Liver (tissue), 8 donors: ENCODE measurements at regions not wholly inside any gene's neighbourhood (a gene's known extent, or its start where the extent isn't known, plus 50 kb on each side); places are given as distances from the start of the nearest gene placed in this dataset.

Source experiments
- DNase-seq: peaks from one replicate; pipeline ENCODE4 v3.0.0-alpha.2; 2017; ENCODE audit warnings: low spot score
- H3K27ac ChIP-seq, 2 donors: one replicate each; pipeline ENCODE4 v1.7.0; 2013; ENCODE audit warnings: inconsistent platforms in 2 of 2, low read length in 2 of 2, control low read depth in 1 of 2, low read depth in 1 of 2, mild to moderate bottlenecking in 1 of 2
- H3K27me3 ChIP-seq, 4 donors: one replicate each; pipeline versions ENCODE4 v1.6.1 to v1.7.0; 2013; ENCODE audit warnings: low read length in 3 of 4, inconsistent platforms in 1 of 4, mild to moderate bottlenecking in 1 of 4, moderate library complexity in 1 of 4; ENCODE audit not compliant: control insufficient read depth in 4 of 4, insufficient read depth in 4 of 4
- H3K36me3 ChIP-seq, 4 donors: one replicate each; pipeline versions ENCODE4 v1.6.1 to v1.7.0; 2013; ENCODE audit warnings: low read length in 3 of 4, mild to moderate bottlenecking in 3 of 4, low read depth in 1 of 4, moderate library complexity in 1 of 4; ENCODE audit not compliant: control insufficient read depth in 4 of 4, insufficient read depth in 3 of 4
- H3K4me1 ChIP-seq, 4 donors: one replicate each; pipeline versions ENCODE4 v1.6.1 to v1.7.0; 2013; ENCODE audit warnings: low read length in 3 of 4, mild to moderate bottlenecking in 3 of 4, moderate library complexity in 1 of 4; ENCODE audit not compliant: control insufficient read depth in 4 of 4, insufficient read depth in 4 of 4
- H3K4me3 ChIP-seq, 3 donors: one replicate each; pipeline versions ENCODE4 v1.6.1 to v1.7.0; 2013; ENCODE audit warnings: low read length in 3 of 3, control low read depth in 1 of 3, low read depth in 1 of 3, mild to moderate bottlenecking in 1 of 3
- H3K9ac ChIP-seq, 2 donors: one replicate each; pipeline ENCODE4 v1.7.0; 2013; ENCODE audit warnings: low read length in 2 of 2, mild to moderate bottlenecking in 2 of 2, moderate library complexity in 2 of 2, control low read depth in 1 of 2, low read depth in 1 of 2
- H3K9me3 ChIP-seq, 4 donors: one replicate each; pipeline versions ENCODE4 v1.6.1 to v1.7.0; 2013; ENCODE audit warnings: low read length in 3 of 4; ENCODE audit not compliant: control insufficient read depth in 4 of 4
- CTCF ChIP-seq: fragments of 150-350 bp; IDR thresholded peaks from 2 replicates; pipeline ENCODE4 v1.5.1; 2017; ENCODE audit warnings: improper control_type of control experiment, low read depth, low read length; ENCODE audit not compliant: missing input control
- FOXA1 ChIP-seq: IDR thresholded peaks from 2 replicates; pipeline ENCODE4 v1.6.1; 2016; ENCODE audit warnings: antibody characterized with exemption
- FOXA2 ChIP-seq: IDR thresholded peaks from 2 replicates; pipeline ENCODE4 v1.6.1; 2016; ENCODE audit warnings: antibody characterized with exemption
- GABPA ChIP-seq, 2 donors: IDR thresholded peaks in 1 of 2; conservative IDR thresholded peaks in 1 of 2; 2 replicates each; pipeline ENCODE4 v1.6.1; 2016; ENCODE audit warnings: antibody characterized with exemption in 2 of 2, mild to moderate bottlenecking in 1 of 2, moderate library complexity in 1 of 2
- HNF4A ChIP-seq, 2 donors: conservative IDR thresholded peaks; 2 replicates each; pipeline ENCODE4 v1.6.1; 2016; ENCODE audit warnings: antibody characterized with exemption in 2 of 2, mild to moderate bottlenecking in 2 of 2
- HNF4G ChIP-seq: IDR thresholded peaks from 2 replicates; pipeline ENCODE4 v1.6.1; 2016; ENCODE audit warnings: antibody characterized with exemption
- JUND ChIP-seq, 2 donors: IDR thresholded peaks; 2 replicates each; pipeline ENCODE4 v1.6.1; 2016; ENCODE audit warnings: antibody characterized with exemption in 2 of 2
- MAX ChIP-seq: IDR thresholded peaks from 2 replicates; pipeline ENCODE4 v1.6.1; 2016; ENCODE audit warnings: antibody characterized with exemption
- NR2F2 ChIP-seq: IDR thresholded peaks from 2 replicates; pipeline ENCODE4 v1.6.1; 2016; ENCODE audit warnings: antibody characterized with exemption
- RAD21 ChIP-seq, 2 donors: IDR thresholded peaks; 2 replicates each; pipeline ENCODE4 v1.6.1; 2016; ENCODE audit warnings: antibody characterized with exemption in 2 of 2, mild to moderate bottlenecking in 2 of 2
- RXRA ChIP-seq, 2 donors: IDR thresholded peaks; 2 replicates each; pipeline ENCODE4 v1.6.1; 2017 to 2018; ENCODE audit warnings: antibody characterized with exemption in 2 of 2, mild to moderate bottlenecking in 1 of 2
- SP1 ChIP-seq: IDR thresholded peaks from 2 replicates; pipeline ENCODE4 v1.6.1; 2018; ENCODE audit warnings: antibody characterized with exemption, mild to moderate bottlenecking
- TAF1 ChIP-seq: conservative IDR thresholded peaks from 2 replicates; pipeline ENCODE4 v1.6.1; 2016; ENCODE audit warnings: antibody characterized with exemption, mild to moderate bottlenecking
- YY1 ChIP-seq: IDR thresholded peaks from 2 replicates; pipeline ENCODE4 v1.6.1; 2016; ENCODE audit warnings: antibody characterized with exemption, mild to moderate bottlenecking
- WGBS: extraction: QIAGEN DNeasy Blood & Tissue Kit; methylation state at CpG from one replicate; pipeline ENCODE4 v1.1.7; 2013; 5-methylcytosine and 5-hydroxymethylcytosine counted together
- donor health status: healthy.
- donor health status: healthy.
- donor health status: healthy.
- donor health status: healthy.
- donor health status: healthy.

- no peak for TF ChIP-seq RAD21 (IDR thresholded peaks at IDR 0.05)
- no peak for TF ChIP-seq GABPA (IDR thresholded peaks at IDR 0.05 in 1 of 2, conservative IDR thresholded peaks at IDR 0.05 in 1 of 2)
- no peak for TF ChIP-seq HNF4A (conservative IDR thresholded peaks at IDR 0.05)
- TF ChIP-seq RXRA (IDR thresholded peaks at IDR 0.05) = no peak
- TF ChIP-seq SP1 = no peak
- no peak for TF ChIP-seq TAF1
- no peak for TF ChIP-seq YY1
Measured at GRCh38 chr5:20498926-20499325, 510.9 kb upstream of the CDH18 start (continued).

- H3K9me3 ChIP-seq = no peaks in the 10 kb centered on the region
- no peak overlapping the region for H3K9ac ChIP-seq
- TF ChIP-seq YY1 (no peak), CTCF (no peak), NR2F2 (no peak), RAD21 (IDR thresholded peaks at IDR 0.05) (no peak)
- DNase-seq = no peak
- H3K4me1 ChIP-seq = no peaks in the 10 kb centered on the region
- WGBS = 83% methylated on average over 1 of the region's 1 CpG
- H3K36me3 ChIP-seq = no peaks in the 10 kb centered on the region
- no peak overlapping the region for H3K4me3 ChIP-seq
- no peaks in the 10 kb centered on the region for H3K27me3 ChIP-seq
- H3K27ac ChIP-seq = no peak overlapping the region
Measured at GRCh38 chr5:20498102-20498501, 510.1 kb upstream of the CDH18 start.

GRCh38 chr5:20497356-20497755 lies 509.4 kb upstream of the CDH18 start:
- WGBS = 74% methylated on average over 2 of the region's 2 CpGs
- no peaks in the 10 kb centered on the region for H3K4me1 ChIP-seq
- H3K9me3 ChIP-seq = no peaks in the 10 kb centered on the region
- no peak overlapping the region for H3K27ac ChIP-seq
- TF ChIP-seq HNF4A (conservative IDR thresholded peaks at IDR 0.05) = no peak
- TF ChIP-seq RXRA (IDR thresholded peaks at IDR 0.05) = no peak
- no peak for TF ChIP-seq FOXA1
- TF ChIP-seq HNF4G = no peak
- no peak for TF ChIP-seq SP1
- no peak for TF ChIP-seq CTCF
- TF ChIP-seq JUND (IDR thresholded peaks at IDR 0.05) = no peak
- DNase-seq = no peak
- no peaks in the 10 kb centered on the region for H3K27me3 ChIP-seq
- H3K4me3 ChIP-seq = no peak overlapping the region
- no peaks in the 10 kb centered on the region for H3K36me3 ChIP-seq
- no peak overlapping the region for H3K9ac ChIP-seq

- no peaks in the 10 kb centered on the region for H3K4me1 ChIP-seq
- H3K9ac ChIP-seq = no peak overlapping the region
- 75% methylated on average over 5 of the region's 5 CpGs for WGBS
- no peaks in the 10 kb centered on the region for H3K9me3 ChIP-seq
- no peaks in the 10 kb centered on the region for H3K27me3 ChIP-seq
- H3K36me3 ChIP-seq = no peaks in the 10 kb centered on the region
- H3K4me3 ChIP-seq = no peak overlapping the region
- no peak overlapping the region for H3K27ac ChIP-seq
- TF ChIP-seq FOXA2 (no peak), JUND (IDR thresholded peaks at IDR 0.05) (no peak), NR2F2 (no peak), GABPA (IDR thresholded peaks at IDR 0.05 in 1 of 2, conservative IDR thresholded peaks at IDR 0.05 in 1 of 2) (no peak), CTCF (no peak), MAX (no peak), TAF1 (no peak), HNF4G (no peak)
- no peak for DNase-seq
Measured at GRCh38 chr5:20494706-20495105, 506.7 kb upstream of the CDH18 start.
